ENCODE measurements at regions not wholly inside any gene's neighbourhood (a gene's known extent, or its start where the extent isn't known, plus 50 kb on each side); places are given as distances from the start of the nearest gene placed in this dataset.

DNA sequence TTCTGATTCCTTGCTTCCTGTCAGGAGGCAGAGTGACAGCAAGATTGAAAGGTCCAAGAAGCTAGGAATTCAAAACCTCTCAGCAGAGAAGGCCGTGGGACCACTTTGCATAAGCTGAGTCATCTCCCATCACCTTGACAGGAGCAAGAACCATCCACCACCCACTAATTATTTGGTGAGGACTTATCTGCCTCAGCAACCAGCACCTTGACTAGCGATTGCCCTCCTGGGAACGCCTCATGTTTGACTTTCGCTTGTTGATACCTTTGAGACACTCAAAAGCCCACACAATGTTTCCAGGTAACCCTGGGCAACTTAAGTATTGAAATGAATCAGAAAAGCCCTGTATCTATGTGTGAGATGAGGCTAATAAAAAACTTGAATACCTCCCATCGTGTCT lies 233.5 kb upstream of the GYPA start:
- DNase-seq (ENCODE audit: low spot score, unreplicated experiment) = no peak
- Mint-ChIP-seq H3K27ac (no peak overlapping the region), H3K4me3 (ENCODE audit: low read depth) (no peak overlapping the region), H3K4me1 (ENCODE audit: low read depth) (peaks cover 7% of the 10 kb centered on the region), H3K9me3 (ENCODE audit: low read depth) (no peaks in the 10 kb centered on the region), H3K36me3 (ENCODE audit: insufficient read depth) (no peaks in the 10 kb centered on the region), H3K27me3 (peaks cover 3% of the 10 kb centered on the region)
- no peak for TF ChIP-seq CTCF (IDR thresholded peaks at IDR 0.05; ENCODE audit: unreplicated experiment)

DNA sequence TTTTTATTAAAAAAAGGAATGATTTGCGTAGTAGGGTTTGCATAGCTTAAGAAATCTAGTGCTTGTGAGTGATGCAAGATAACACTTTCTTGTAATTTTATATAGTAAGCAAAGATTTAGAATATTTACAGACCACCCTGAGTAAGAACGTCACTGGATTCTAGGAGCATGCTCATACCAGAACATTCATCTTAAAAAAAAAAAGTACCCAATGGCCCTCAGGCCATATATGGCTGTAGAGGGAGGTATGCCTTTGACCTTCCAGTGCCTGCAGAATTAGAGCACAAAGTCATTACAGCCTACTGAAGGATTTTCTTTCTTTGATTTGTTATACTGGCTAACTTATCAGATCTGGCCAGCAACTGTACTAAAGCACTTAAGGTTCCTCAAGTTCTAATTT lies 236.3 kb upstream of the GYPA start:
- peaks cover 10% of the 10 kb centered on the region for H3K4me1 Mint-ChIP-seq (ENCODE audit: low read depth)
- H3K4me3 Mint-ChIP-seq (ENCODE audit: low read depth) = no peak overlapping the region
- DNase-seq (ENCODE audit: low spot score, unreplicated experiment) = no peak
- TF ChIP-seq CTCF (IDR thresholded peaks at IDR 0.05; ENCODE audit: unreplicated experiment) = no peak
- no peak overlapping the region for H3K27ac Mint-ChIP-seq
- peaks cover 3% of the 10 kb centered on the region for H3K27me3 Mint-ChIP-seq
- no peaks in the 10 kb centered on the region for H3K36me3 Mint-ChIP-seq (ENCODE audit: insufficient read depth)
- no peaks in the 10 kb centered on the region for H3K9me3 Mint-ChIP-seq (ENCODE audit: low read depth)

DNA sequence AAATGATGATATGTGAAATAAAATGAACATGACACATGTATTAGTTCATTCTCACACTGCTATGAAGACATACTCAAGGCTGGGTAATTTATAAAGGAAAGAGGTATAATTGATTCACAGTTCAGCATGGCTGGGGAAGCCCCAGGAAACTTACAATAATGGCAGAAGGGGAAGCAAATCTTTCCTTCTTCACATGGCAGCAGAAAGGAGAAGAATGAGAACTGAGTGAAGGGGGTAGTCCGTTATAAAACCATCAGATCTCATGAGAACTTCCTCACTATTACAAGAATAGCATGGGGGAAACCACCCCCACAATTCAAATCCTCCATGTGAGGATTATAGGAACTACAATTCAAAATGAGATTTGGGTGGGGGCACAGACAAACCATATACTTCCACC lies 243.9 kb upstream of the GYPA start:
- Mint-ChIP-seq H3K27me3 (no peaks in the 10 kb centered on the region), H3K9me3 (ENCODE audit: low read depth) (peaks cover 23% of the 10 kb centered on the region), H3K27ac (no peak overlapping the region), H3K4me1 (ENCODE audit: low read depth) (peaks cover 3% of the 10 kb centered on the region), H3K4me3 (ENCODE audit: low read depth) (no peak overlapping the region), H3K36me3 (ENCODE audit: insufficient read depth) (peaks cover 2% of the 10 kb centered on the region)
- no peak for DNase-seq (ENCODE audit: low spot score, unreplicated experiment)
- TF ChIP-seq CTCF (IDR thresholded peaks at IDR 0.05; ENCODE audit: unreplicated experiment) = no peak

DNA sequence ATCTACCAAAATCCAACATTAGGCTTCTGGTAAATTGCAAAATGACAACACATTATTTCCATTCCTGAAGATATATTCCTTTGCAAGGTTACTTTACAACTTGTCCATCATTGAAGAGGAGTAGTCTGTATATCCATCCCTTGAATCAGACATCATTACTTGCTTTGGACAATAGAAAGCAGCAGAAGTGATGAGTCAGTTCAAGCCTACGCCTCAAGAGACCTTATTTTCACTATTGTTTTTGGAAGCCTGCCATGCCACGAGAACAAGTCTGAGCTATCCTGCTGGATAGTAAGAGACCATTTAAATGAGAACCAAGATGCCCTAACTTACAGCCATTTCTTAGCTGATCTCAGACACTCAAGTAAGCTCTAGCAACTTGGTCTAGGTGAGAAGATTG lies 246.0 kb upstream of the HHIP start:
- DNase-seq (ENCODE audit: low spot score, unreplicated experiment) = no peak
- H3K4me1 Mint-ChIP-seq (ENCODE audit: low read depth) = no peaks in the 10 kb centered on the region
- TF ChIP-seq CTCF (IDR thresholded peaks at IDR 0.05; ENCODE audit: unreplicated experiment) = no peak
- no peaks in the 10 kb centered on the region for H3K27me3 Mint-ChIP-seq
- H3K36me3 Mint-ChIP-seq (ENCODE audit: insufficient read depth) = no peaks in the 10 kb centered on the region
- H3K9me3 Mint-ChIP-seq (ENCODE audit: low read depth) = peaks cover 3% of the 10 kb centered on the region
- no peak overlapping the region for H3K27ac Mint-ChIP-seq
- no peak overlapping the region for H3K4me3 Mint-ChIP-seq (ENCODE audit: low read depth)

- no peak for TF ChIP-seq CTCF (IDR thresholded peaks at IDR 0.05; ENCODE audit: unreplicated experiment)
- Mint-ChIP-seq H3K9me3 (ENCODE audit: low read depth) (peaks cover 3% of the 10 kb centered on the region), H3K4me3 (ENCODE audit: low read depth) (no peak overlapping the region), H3K4me1 (ENCODE audit: low read depth) (no peaks in the 10 kb centered on the region), H3K36me3 (ENCODE audit: insufficient read depth) (no peaks in the 10 kb centered on the region), H3K27ac (no peak overlapping the region), H3K27me3 (no peaks in the 10 kb centered on the region)
- no peak for DNase-seq (ENCODE audit: low spot score, unreplicated experiment)
These were observed 243.8 kb upstream of the HHIP start for GRCh38 chr4:144402176-144402575.

Measured in progenitor cell of endocrine pancreas (in vitro differentiated cells).